ENCODE measurements at regions not wholly inside any gene's neighbourhood (a gene's known extent, or its start where the extent isn't known, plus 50 kb on each side); places are given as distances from the start of the nearest gene placed in this dataset.

DNA sequence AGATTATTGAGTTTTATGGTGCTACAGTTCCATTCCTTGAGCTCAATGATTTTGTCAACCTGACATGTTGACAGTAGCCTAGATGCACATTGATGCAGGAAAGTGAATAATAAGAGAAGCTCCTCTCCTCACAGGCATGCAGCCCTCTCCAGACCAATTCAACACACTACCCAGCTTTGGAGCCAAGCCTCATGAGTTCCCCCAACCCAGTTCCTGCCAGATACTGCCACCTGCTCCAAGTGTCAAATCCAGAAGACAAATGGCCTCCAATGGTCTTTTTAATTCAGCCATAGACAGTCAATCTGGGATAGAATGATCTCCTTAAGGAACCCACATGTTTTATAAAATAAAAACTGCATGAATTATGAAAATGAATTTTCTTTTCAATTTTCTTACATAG is 83.7 kb upstream of the ARHGEF3 start:
- Histone ChIP-seq H3K27ac (no peak overlapping the region), H3K27me3 (no peaks in the 10 kb centered on the region), H3K4me1 (no peaks in the 10 kb centered on the region), H3K9ac (ENCODE audit: low read depth in 2 of 2, low read length in 2 of 2) (no peak overlapping the region), H3K36me3 (no peaks in the 10 kb centered on the region), H3K9me3 (no peaks in the 10 kb centered on the region), H3K4me3 (no peak overlapping the region)
- DNase-seq = no peak
- TF ChIP-seq, protein P1, sequence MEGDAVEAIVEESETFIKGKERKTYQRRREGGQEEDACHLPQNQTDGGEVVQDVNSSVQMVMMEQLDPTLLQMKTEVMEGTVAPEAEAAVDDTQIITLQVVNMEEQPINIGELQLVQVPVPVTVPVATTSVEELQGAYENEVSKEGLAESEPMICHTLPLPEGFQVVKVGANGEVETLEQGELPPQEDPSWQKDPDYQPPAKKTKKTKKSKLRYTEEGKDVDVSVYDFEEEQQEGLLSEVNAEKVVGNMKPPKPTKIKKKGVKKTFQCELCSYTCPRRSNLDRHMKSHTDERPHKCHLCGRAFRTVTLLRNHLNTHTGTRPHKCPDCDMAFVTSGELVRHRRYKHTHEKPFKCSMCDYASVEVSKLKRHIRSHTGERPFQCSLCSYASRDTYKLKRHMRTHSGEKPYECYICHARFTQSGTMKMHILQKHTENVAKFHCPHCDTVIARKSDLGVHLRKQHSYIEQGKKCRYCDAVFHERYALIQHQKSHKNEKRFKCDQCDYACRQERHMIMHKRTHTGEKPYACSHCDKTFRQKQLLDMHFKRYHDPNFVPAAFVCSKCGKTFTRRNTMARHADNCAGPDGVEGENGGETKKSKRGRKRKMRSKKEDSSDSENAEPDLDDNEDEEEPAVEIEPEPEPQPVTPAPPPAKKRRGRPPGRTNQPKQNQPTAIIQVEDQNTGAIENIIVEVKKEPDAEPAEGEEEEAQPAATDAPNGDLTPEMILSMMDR (IDR thresholded peaks at IDR 0.05) = no peak
- intact Hi-C loops (cut with DNase I) = no loop called here

DNA sequence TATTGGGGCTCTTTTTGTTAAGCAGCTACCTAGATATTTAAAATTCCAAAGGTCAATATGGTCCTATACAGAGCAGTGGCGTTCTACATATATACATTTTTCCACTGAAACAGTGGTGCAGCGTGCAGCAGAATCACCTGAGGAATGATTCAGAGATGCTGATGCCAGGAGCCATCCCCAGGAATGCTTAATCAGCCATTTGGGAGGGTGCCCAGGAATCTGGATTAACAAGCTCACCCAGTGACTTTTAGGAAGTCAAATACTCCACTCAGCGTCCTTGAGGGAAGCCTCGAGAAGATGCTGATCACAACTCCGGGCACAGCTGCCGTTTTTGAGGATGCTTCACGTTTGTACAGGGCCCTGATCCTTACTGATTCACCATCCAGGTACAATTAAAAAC is 82.6 kb upstream of the ARHGEF3 start:
- intact Hi-C loops (cut with DNase I) = no loop called here
- Histone ChIP-seq H3K4me1 (no peaks in the 10 kb centered on the region), H3K36me3 (no peaks in the 10 kb centered on the region), H3K9ac (ENCODE audit: low read depth in 2 of 2, low read length in 2 of 2) (no peak overlapping the region), H3K27me3 (no peaks in the 10 kb centered on the region), H3K4me3 (no peak overlapping the region), H3K27ac (no peak overlapping the region), H3K9me3 (no peaks in the 10 kb centered on the region)
- TF ChIP-seq, protein P1 (IDR thresholded peaks at IDR 0.05) = no peak
- no peak for DNase-seq

DNA sequence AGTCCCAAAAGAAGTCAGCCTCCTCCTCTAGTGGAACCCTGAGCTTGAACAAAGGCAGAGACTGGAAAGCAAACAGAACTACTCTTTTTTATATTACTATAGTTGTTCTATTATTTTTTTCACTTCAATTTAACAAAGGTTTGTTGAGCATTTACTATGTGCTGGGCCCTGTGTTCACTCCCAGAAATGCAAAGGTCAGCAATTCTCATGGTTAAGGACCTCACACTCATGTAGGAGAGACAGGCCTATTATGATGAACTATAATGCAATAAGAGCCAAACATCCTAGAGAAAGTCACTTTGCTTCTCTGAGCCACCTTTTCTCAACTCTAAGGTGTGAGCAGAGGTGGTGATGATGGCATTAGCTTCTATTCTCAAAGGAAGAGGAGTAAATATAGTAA is 82.1 kb upstream of the ARHGEF3 start:
- TF ChIP-seq, protein P1 (IDR thresholded peaks at IDR 0.05) = no peak
- H3K4me3 ChIP-seq = no peak overlapping the region
- DNase-seq = no peak
- no peaks in the 10 kb centered on the region for H3K4me1 ChIP-seq
- no peaks in the 10 kb centered on the region for H3K9me3 ChIP-seq
- no peaks in the 10 kb centered on the region for H3K36me3 ChIP-seq
- intact Hi-C loops (cut with DNase I) = no loop called here
- H3K27ac ChIP-seq = no peak overlapping the region
- H3K9ac ChIP-seq (ENCODE audit: low read depth in 2 of 2, low read length in 2 of 2) = no peak overlapping the region
- no peaks in the 10 kb centered on the region for H3K27me3 ChIP-seq

DNA sequence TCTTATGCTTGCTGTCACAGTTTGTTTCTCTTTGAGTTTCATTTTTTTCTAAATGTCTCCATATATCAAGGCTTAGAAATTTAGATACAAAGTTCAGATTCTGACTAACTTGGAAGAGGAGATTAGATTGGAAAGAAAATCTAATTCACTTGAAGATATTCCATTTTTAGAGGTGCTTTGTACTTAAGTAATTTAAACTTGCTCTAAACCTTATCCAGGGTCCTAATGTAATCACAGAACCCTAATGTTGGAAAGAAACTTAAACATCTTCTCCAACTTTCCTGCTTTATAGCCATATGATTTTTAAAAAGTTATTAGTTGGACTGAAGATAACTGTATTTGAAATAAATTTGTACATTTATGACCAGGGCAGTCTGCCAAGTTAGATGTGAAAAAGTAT is 81.1 kb upstream of the ARHGEF3 start:
- no peaks in the 10 kb centered on the region for H3K27me3 ChIP-seq
- no peak overlapping the region for H3K27ac ChIP-seq
- intact Hi-C loops (cut with DNase I) = no loop called here
- no peak for DNase-seq
- no peak overlapping the region for H3K9ac ChIP-seq (ENCODE audit: low read depth in 2 of 2, low read length in 2 of 2)
- no peaks in the 10 kb centered on the region for H3K36me3 ChIP-seq
- H3K9me3 ChIP-seq = no peaks in the 10 kb centered on the region
- TF ChIP-seq, protein P1 (IDR thresholded peaks at IDR 0.05) = no peak
- H3K4me3 ChIP-seq = no peak overlapping the region
- H3K4me1 ChIP-seq = no peaks in the 10 kb centered on the region

DNA sequence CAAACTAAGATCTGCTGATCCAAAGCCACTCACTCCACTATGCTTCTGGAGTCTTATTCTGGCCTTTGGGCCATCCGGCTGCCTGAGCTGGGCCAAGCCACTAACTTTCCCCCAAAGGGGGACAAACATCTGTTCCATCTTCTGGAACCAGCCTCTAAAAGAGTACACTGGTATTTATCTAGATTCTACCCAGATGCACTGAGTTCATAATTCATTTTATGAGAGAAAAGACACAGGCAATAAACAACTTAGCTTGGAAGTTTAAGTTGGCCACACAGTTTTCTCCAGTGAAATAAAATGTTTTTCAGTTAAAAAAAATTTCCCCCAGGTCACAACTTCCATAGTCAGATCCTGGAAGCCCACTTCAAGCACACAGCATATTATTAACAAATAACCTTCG is 80.1 kb upstream of the ARHGEF3 start:
- H3K4me1 ChIP-seq = no peaks in the 10 kb centered on the region
- no peaks in the 10 kb centered on the region for H3K36me3 ChIP-seq
- H3K27me3 ChIP-seq = no peaks in the 10 kb centered on the region
- no peak overlapping the region for H3K4me3 ChIP-seq
- H3K27ac ChIP-seq = no peak overlapping the region
- H3K9me3 ChIP-seq = no peaks in the 10 kb centered on the region
- DNase-seq = no peak
- intact Hi-C loops (cut with DNase I) = no loop called here
- no peak overlapping the region for H3K9ac ChIP-seq (ENCODE audit: low read depth in 2 of 2, low read length in 2 of 2)
- TF ChIP-seq, protein P1 (IDR thresholded peaks at IDR 0.05) = no peak

Data from colonic mucosa (tissue), 4 donors.